ENCODE measurements at regions not wholly inside any gene's neighbourhood (a gene's known extent, or its start where the extent isn't known, plus 50 kb on each side); places are given as distances from the start of the nearest gene placed in this dataset.

- no peak overlapping the region for H3K4me3 ChIP-seq (ENCODE audit: low read depth, low read length)
- TF ChIP-seq CTCF (IDR thresholded peaks at IDR 0.05; ENCODE audit: insufficient read depth, low read depth, low read length, missing control alignments): no peak
- no peak for DNase-seq (ENCODE audit: low read depth)
Measured at GRCh38 chr22:22421392-22421791, 87.2 kb downstream of the ZNF280B start.

- peak; percentile 91 for DNase-seq (ENCODE audit: low read depth)
- peak; percentile 64 for TF ChIP-seq CTCF (IDR thresholded peaks at IDR 0.05; ENCODE audit: insufficient read depth, low read depth, low read length, missing control alignments)
- no peak overlapping the region for H3K4me3 ChIP-seq (ENCODE audit: low read depth, low read length)
Measured at GRCh38 chr22:22422629-22423112, 85.9 kb downstream of the ZNF280B start.

DNA sequence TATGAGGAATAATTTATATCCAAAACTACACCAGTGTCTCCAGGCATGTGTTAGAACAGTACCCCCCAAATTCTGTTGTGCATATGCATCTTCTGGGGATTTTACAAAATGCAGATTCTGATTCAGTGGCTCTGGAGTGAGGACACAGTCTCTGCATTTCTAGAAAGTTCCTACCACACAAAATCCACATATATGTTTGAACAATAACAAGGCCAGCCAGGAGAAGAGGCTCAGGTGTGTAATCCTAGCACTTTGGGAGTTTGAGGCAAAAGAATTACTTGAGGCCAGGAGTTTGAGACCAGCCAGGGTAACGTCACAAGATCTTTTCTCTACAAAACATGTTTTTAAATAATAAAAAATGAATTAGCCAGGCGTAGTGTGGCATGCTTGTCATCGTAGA is 84.9 kb downstream of the ZNF280B start:
- no peak for TF ChIP-seq CTCF (IDR thresholded peaks at IDR 0.05; ENCODE audit: insufficient read depth, low read depth, low read length, missing control alignments)
- no peak for DNase-seq (ENCODE audit: low read depth)
- no peak overlapping the region for H3K4me3 ChIP-seq (ENCODE audit: low read depth, low read length)

GRCh38 chr22:22424210-22424800 is 84.2 kb downstream of the ZNF280B start:
- TF ChIP-seq CTCF (IDR thresholded peaks at IDR 0.05; ENCODE audit: insufficient read depth, low read depth, low read length, missing control alignments): no peak
- H3K4me3 ChIP-seq (ENCODE audit: low read depth, low read length): no peak overlapping the region
- DNase-seq (ENCODE audit: low read depth): no peak

GRCh38 chr22:22424956-22425355 is 83.6 kb downstream of the ZNF280B start:
- no peak for DNase-seq (ENCODE audit: low read depth)
- no peak for TF ChIP-seq CTCF (IDR thresholded peaks at IDR 0.05; ENCODE audit: insufficient read depth, low read depth, low read length, missing control alignments)
- H3K4me3 ChIP-seq (ENCODE audit: low read depth, low read length): no peak overlapping the region

GRCh38 chr22:22425356-22425755 is 83.2 kb downstream of the ZNF280B start:
- DNase-seq (ENCODE audit: low read depth): no peak
- H3K4me3 ChIP-seq (ENCODE audit: low read depth, low read length): no peak overlapping the region
- no peak for TF ChIP-seq CTCF (IDR thresholded peaks at IDR 0.05; ENCODE audit: insufficient read depth, low read depth, low read length, missing control alignments)
